ENCODE measurements at regions not wholly inside any gene's neighbourhood (a gene's known extent, or its start where the extent isn't known, plus 50 kb on each side); places are given as distances from the start of the nearest gene placed in this dataset.

GRCh38 chr12:131635491-131636122 lies 75.3 kb upstream of the SFSWAP start:
- TF ChIP-seq CTCF (IDR thresholded peaks at IDR 0.05) (no peak), POLR2A (IDR thresholded peaks at IDR 0.05) (no peak)

Data from uterus (tissue), 2 donors.